CD4-positive, alpha-beta T cell treated with Interleukin-4 for 1 hour (primary cell): ENCODE measurements at regions not wholly inside any gene's neighbourhood (a gene's known extent, or its start where the extent isn't known, plus 50 kb on each side); places are given as distances from the start of the nearest gene placed in this dataset.

Experiments used
- DNase-seq, 2 donors: peaks; one replicate each; pipeline ENCODE4 v3.0.0-alpha.2; 2020 to 2022

DNA sequence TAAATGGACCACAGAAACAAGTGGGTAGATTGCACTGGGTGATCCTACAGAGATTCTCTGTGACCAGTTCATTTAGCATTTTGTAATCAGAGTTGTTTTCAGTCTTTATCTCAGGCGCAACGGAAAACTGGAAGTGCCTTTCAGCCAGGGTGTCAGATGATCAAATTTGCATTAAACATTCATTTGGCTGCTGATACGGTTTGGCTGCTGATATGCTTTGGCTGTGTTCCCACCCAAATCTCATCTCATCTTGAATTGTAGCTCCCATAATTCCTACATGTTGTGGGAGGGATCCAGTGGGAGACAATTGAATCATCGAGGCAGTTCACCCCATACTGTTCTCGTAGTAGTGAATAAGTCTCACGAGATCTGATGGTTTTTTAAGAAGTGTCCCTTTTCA is 1396.1 kb upstream of the TMEFF2 start:
- no peak for DNase-seq

DNA sequence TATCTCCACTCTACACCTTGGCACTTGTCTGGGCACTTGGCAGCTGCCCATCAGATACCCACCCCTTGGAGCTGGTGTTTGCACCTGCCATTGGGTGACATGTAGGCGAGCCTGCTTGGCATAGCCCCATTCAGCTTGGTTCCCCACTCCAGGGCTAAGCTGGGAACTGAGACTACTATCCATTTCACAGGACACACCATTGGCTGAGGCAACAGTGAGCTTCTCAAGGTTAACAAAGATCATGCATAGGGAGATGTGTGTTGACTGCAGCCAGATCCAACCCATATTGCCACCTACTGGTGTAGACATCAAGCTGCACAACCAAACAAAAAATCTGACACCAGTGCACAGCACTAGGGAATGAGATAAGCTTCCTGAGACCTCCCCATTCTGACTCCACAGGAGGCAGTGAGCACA is 1389.8 kb upstream of the TMEFF2 start:
- DNase-seq, result peak in 1 of 2 donors; percentile 5

DNA sequence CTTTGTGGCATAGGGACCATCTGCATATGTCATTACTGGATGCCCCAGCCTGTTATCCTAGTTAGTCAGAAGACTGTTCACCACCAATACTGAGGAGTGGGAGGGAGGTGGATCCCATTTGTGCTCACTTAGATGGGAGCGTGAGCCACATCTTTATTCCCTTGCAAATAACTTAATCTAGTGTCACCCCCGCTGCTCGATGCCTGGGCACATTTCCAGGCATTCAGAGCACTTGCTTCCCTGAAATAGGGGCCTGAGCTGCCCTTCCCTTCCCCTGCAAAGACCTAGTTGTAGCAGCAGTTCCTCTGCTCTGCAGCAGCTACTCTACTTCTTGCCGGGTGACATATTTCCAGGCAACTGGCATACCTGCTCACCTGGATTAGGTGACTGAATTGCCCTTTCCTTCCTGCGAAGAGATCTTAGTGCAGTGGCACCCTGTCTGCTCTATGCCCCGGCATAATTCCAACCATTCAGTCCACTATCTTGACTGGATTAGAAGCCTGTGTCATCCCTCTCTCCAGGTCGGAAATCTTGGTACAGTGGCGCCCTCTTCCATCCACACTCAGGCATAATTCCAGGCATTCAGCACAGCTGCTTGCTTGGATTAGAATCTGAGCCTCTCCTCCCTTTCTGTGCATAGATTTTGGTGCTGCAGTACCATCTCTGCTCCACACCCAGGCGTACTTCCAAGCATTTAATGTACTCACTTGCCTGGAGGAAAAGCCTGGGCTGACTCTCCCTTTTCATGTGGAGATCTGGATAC is 1389.1 kb upstream of the TMEFF2 start:
- DNase-seq, result no peak

DNA sequence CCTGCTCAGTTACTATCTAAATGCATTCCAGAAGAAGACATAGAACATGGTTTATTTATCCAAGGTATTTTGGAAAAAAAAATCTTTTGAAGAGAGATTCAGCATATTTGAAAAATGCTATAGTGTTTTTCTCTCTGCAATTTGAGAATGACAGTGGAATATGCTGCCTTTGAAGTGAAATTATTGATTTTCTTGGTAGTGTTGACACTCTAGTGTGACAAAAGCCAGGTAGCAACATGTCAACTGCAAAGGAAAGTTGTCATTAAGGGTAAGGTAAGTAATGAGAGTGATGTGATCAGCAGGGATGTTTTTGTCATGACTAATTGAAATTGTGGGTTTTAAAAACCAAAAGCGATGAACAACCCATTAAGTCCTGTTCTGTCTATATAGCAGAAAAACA is 1387.1 kb upstream of the TMEFF2 start:
- no peak for DNase-seq

DNA sequence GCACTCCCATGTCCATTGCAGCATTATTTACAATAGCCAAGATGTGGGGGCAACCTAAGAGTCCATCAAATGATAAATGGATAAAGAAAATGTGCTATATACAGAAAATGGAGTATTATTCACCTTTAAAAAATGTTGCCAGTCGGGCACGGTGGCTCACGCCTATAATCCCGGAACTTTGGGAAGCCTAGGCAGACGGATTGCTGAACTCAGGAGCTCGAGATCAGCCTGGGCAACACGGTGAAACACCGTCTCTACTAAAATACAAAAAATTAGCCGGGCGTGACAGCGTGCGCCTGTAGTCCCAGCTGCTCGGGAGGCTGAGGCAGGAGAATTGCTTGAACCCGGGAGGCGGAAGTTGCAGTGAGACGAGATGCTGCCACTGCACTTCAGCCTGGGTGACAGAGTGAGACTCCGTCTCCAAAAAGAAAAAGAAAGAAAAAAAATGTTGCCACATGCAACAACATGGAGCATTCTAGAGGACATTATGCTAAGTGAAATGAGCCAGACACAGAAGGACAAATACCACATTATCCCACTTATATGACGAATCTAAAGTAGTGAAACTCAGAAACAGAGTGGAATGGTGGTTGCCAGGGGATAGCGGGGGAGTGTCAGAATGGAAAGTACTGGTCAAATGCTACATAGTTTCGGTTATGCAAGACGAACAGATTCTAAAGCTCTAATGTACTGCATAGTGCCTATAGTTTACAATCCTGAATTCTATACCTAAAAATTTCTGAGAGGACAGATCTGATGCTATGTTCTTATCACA is 1385.6 kb upstream of the TMEFF2 start:
- DNase-seq, result no peak

DNA sequence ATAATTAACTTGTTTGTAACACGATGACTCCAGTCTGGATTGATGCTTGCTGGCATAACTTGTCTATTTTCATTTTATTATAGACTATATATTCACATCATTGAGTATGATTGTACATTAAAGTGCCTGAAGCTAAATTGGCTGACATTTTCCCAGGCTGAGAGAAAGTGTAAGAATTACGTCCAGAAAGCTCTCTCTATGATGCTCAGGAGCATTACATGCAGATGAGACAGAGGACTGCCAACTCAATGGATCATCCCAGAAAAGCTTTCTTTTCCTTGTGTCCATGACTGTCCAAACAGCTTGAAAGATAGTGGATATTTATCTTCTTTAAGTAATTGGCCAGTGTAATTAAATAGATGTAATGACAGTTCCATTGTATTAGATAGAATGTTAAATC is 1372.2 kb upstream of the TMEFF2 start:
- no peak for DNase-seq

DNA sequence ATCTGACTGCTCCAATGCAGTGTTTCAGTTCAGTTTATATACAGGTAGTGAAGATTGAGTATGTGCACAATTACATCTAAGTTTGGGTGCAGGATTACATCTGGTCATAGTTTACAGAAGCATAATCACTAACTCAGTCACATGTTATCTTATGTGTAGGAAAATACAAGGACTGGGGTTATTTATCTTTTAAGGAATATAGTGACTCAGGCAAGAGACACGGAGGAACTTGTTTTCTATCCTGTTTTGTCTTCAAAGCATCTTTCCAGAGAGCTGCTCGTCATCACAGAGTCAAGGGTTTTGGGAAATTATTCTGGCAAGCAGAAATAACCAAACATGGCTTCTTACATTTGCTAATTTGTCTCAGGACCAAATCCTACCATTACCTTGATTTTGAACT is 1371.5 kb upstream of the TMEFF2 start:
- no peak for DNase-seq

DNA sequence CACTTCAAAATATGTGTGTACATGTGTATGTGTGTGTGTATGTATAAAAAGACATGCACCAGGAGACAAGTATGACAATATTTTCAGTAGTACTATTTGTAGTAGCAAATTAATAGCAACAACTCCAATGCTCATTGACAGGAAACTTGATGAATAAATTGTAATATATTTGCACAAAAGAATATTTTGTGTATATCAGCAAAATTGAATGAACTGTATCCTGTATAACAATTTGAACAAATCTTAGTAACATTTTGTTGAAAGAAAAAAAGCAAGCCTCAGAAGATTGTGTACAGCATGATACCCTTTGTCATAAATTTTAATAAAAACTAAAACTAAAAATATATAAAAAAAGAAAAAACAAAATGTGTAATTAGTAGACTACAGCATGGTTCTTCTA is 1367.3 kb upstream of the TMEFF2 start:
- DNase-seq, result no peak

DNA sequence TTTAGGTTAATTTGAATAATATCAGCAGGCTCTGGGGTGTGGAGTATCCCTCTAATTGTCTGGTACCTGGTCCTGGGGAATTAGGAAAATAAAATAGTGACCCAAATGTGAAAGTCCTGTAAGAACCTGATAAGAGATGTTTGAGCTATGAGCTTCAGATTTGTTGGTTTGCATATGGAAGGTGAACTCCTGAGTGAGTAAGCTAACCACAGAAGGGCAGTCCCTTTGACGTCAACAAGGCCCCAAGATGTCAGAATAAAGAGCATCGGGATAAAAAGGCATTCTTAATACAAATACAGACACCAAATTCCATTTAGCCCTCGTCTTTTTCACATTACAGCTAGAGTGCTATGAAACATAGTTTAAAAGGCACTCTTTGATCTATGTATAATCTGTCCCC is 1366.3 kb upstream of the TMEFF2 start:
- DNase-seq, result no peak

DNA sequence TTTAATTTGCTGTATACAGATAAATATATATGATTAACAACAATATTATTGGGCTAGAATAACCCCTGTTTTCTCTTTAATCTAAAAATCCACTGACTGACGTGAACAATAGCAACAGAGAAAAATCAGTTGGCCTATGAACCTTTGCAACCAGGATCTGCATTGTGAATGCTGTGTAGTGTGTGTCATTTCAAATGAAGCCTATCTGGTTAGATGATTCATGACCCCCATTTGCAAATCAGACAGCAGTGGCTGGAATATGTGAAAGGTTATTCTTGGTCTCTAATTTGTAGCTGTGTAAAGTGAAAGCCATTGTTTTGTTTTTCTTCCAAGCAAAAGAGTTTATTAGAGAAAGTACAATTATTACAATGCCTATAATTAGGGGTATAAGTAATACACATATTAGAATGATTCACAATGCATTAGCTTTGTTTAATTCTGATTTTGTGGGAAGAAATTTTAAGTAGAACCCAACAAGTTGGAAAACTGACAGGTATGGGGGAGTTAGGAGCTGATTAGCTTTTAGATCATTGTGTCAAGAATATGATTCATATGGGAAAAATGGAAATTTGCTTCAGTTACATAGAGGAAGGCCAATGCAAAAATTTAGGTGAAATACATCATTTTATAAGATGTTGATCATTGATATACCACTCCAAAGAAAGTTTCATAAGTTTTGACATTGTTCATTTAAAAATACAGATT is 1362.2 kb upstream of the TMEFF2 start:
- DNase-seq, result no peak

DNA sequence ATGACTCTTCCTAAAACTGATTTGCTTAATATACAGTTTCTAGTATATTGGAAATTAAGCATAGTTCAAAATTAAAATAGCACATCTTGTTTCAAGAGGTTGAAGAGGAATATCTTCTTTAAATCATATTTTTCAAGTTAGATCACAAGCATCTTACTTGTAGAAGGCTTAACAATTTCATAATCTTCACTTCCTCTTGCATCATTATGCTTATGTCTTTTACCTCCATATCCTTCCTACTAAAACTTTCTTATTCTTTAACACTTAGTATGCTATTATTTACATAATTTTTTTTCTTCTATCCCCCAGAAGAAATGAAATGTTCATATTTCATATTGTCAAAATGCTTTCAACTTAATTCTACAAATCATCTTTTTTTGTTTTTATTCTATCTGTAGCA is 1354.9 kb upstream of the TMEFF2 start:
- DNase-seq, result no peak

DNA sequence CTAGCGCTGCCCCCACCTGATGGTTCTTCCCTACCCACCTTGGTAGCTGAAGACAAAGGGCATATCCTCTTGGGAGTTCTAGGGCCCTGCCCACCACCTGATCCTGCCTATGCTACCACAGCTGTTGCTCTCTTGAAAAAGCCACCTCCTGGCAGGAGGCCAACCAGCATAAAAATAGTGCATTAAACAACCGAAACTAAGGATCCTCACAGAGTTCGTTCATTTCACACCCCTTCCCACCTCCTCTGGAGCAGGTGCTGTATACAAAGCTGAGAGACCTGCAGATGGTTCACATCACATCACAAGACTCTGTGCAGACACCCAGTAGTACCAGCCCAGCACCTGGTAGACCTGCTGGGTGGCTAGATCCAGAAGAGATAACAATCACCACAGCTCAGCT is 1348.0 kb upstream of the TMEFF2 start:
- no peak for DNase-seq

DNA sequence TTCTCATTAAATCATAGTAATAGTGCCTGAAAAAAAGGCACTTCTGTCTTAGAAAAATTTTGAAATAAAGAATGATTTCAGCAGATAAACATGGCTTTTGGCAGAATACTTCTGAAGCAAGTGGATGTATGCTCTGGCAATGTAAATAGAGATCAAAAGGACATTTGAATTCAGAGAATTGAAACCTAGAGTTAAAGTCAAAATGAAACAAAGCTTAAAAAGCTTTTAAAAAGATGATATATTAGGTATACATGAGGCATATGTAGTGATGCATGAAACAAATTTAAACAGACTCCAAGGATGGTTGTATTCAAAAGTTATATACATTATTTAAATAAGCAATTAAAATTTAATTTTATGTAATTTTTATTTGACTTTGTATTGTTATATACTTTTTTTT is 1344.5 kb upstream of the TMEFF2 start:
- no peak for DNase-seq

DNA sequence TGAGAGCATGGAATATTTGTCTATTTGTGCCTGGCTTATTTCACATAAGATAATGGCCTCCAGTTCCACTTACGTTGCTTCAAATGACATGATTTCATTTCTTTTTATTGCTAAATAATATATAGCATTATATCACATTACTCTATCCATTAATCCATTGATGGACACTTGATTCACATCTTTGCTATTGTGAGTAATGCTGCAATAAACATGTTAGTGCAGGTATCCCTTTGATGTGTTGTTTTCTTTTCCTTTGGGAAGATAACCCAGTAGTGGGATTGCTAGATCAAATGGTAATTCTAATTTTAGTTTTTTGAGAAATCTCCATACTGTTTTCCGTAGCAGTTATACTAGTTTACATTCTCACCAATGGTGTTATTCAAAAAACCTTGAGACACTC is 1343.3 kb upstream of the TMEFF2 start:
- DNase-seq, result no peak

DNA sequence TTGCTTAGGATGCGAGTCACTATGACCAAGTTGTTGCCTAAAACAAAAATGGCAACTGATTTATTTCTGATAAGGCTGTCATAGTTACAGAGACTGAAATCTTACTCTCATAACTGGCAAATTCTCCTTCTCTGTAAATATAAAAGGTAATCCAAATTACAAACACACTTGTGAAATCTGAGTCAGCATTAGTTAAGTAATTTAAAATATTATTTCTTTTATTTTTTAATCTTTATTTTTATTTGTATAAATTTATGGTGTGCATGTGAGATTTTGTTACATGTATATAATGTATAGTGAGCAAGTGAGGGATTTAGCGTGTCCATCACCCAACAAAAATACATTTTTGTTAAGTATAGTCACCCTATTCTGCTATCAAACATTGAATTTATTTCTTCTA is 1342.8 kb upstream of the TMEFF2 start:
- no peak for DNase-seq

DNA sequence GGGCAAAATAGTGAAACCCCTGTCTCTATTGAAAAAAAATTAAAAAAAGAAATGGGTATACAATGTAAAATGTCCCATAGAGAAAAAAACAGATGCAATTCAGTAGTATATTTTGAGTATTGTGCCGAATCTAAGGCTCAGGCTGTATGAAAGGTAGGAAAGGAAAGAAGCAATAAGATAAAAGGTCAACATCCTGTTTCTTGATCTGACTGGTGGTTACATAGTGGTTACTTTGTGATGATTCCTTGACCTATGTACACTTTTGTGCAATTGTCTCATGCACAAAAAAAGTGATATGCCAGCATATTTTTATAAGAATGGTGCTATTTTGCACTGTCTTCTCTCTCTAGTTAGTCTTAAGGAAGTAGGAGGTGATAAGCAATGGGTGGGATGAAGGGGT is 1333.7 kb upstream of the TMEFF2 start:
- DNase-seq, result no peak

DNA sequence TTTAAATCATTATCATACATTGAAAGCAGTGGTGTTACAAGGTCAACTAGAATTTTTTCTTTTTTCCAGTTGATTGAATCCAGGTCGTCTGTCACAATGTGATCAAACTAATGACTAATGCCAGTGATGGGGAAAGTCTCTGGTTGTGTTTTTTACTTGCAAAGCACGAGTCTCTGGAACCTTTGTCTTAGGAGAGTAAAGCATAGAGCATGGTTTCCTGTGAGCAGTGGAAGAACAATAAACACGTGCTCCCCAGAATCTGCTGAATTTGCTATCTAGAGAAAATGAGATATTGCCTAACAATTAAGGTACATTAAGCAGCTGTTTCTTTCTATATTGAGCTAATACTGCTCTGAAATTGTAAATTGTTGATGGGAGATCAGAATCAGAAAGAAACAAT is 1332.4 kb upstream of the TMEFF2 start:
- no peak for DNase-seq

DNA sequence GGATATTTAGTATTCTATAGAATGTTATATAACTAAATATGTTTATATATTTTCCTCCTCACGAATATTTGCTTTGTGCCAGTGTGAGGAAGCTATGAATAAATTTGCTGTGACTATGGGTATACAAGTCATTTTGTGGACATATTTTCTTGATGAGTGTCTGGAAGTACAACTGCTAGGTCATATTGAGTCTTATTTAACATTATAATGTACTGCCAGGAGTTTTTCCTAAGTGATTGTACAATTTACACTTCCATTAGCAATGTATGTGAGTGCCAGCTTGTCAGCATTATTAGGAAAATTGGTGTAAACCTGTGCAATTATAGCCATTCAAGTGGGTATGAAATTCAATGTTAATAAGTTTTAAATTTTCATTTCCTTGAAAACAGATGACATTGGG is 1328.9 kb upstream of the TMEFF2 start:
- DNase-seq, result no peak

DNA sequence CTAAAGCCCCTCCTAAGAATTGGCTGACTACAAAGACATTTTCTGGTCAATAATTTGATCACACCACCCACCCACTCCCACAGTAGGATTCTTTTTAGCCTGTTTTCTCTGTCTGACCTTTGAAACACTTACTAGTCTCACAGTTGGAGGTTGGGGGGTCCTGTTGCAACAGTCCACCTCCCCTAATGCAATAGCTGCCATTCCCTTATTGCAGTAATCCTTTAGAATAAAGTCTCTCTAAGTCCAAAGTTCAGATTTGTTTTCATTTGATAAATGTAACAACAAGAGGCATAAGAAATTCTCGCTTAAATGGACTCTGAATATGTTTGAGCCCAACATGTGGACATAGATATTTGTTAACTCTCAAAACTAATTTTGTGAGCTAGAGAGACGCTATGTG is 1326.8 kb upstream of the TMEFF2 start:
- DNase-seq, result no peak

DNA sequence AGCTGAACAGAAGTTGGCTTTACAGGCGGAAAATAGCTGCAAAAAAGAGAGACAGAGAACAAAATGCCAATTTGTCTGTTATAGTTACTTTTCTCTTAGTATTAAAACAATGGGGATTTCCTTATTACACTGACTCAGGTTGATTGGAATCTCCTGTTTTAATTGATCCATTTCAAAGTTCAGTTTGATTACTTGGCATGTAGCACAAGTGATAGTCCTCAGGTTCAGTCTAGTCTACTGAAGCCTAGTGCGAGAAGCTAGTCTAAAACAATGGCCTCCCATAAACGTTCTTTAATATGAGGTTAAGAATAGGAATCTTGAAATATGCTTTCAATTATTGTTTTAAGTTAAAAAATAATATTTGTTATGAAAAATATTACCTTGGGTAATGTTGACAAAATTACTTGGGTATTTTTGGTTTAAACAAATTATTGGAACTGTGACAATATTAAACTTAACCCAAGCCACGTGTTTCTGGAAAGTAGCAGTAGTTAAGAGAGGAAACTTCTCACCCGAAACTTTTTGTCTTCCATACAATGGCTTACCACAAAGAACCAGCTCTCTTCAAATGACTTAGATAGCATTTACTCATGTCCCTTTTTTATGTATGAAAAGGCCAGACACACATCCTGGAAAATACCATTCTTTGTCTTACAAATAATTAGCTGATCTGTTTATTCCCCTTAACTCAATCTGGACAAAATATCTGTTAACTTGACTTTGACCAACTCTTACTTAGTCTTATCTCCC is 1326.2 kb upstream of the TMEFF2 start:
- no peak for DNase-seq

DNA sequence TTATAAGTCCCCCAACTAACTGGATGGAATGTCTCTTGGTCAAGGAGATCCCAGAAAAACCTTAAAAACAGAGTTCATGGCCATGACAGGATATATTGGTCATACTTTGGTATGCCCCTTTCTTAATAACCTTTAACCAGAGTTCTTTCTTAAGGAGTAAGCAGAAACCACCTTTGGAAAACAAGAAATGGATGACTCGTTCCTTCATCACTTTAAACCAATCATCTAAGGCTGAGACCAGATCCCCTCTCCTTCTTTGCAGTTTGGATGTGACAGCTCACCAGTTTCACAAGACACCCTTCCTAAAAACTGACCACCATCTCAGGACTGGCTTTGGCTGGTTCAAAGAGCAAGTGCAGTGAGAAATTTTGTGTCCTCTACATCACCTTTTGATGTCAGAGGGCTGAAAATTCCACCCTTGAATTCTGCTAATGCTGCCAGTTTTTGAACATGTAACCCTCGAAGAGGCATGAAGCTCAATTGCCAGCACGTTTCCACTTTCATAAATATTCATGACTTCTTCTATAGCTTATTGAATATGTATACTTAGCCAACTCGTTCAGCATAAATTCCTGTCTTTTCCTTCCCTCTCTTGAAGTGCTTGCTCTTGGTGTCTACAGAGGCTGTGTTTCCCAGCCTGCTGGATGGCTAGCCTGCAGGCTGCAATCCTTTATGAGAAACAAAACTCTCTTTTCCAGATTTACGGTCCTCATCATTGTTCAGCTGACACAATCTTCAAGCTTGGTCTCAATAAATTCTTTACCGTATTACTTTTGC is 1323.5 kb upstream of the TMEFF2 start:
- DNase-seq, result no peak

DNA sequence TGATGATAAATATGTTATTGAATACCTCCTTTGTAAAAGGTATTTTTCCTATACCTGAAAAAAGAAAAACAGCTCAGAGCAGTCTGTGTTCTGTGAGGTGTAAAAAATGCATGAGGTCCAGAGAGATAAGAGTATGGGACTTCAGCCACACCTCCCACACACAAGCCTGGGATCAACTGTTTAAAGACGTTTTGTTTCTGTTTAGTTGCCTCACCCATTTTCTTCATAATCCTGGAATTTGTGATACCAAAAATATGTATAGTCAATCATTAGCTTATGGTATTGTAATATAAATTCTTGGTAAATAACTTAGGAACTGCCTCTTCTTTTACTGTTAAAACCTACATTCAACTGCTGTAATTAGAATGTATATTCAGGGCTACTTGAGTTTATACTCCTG is 1322.9 kb upstream of the TMEFF2 start:
- no peak for DNase-seq
